H9 (cell line): ENCODE measurements at regions not wholly inside any gene's neighbourhood (a gene's known extent, or its start where the extent isn't known, plus 50 kb on each side); places are given as distances from the start of the nearest gene placed in this dataset.

Experiments used
- DNase-seq: peaks from one replicate; pipeline ENCODE4 v3.0.0-alpha.2; 2017
- H2AFZ ChIP-seq: one replicate; pipeline ENCODE4 v1.6.1; 2013; ENCODE audit warnings: mild to moderate bottlenecking, low read length, control low read depth, moderate library complexity
- H2AK5ac ChIP-seq: 2 replicates; pipeline ENCODE4 v1.6.1; 2013; ENCODE audit warnings: low read length, control low read depth, mixed read lengths; ENCODE audit not compliant: insufficient read length
- H2BK120ac ChIP-seq: one replicate; pipeline ENCODE4 v1.6.1; 2013; ENCODE audit warnings: low read depth, mild to moderate bottlenecking, low read length, control low read depth, inconsistent platforms; ENCODE audit not compliant: poor library complexity, severe bottlenecking
- H2BK12ac ChIP-seq: 2 replicates; pipeline ENCODE4 v1.6.1; 2013; ENCODE audit warnings: low read length, control low read depth, mixed read lengths, low read depth; ENCODE audit not compliant: insufficient read length
- H2BK15ac ChIP-seq: 2 replicates; pipeline ENCODE4 v1.6.1; 2013; ENCODE audit warnings: low read depth, low read length, control low read depth
- H2BK20ac ChIP-seq: one replicate; pipeline ENCODE4 v1.6.1; 2013; ENCODE audit warnings: low read depth, mild to moderate bottlenecking, low read length, control low read depth, inconsistent platforms; ENCODE audit not compliant: poor library complexity, severe bottlenecking
- H2BK5ac ChIP-seq: 2 replicates; pipeline ENCODE4 v1.6.1; 2013; ENCODE audit warnings: low read length, control low read depth, mixed read lengths; ENCODE audit not compliant: insufficient read length
- H3K14ac ChIP-seq: 2 replicates; pipeline ENCODE4 v1.6.1; 2013; ENCODE audit warnings: low read length, control low read depth; ENCODE audit not compliant: insufficient read depth
- H3K18ac ChIP-seq: 2 replicates; pipeline ENCODE4 v1.6.1; 2013; ENCODE audit warnings: low read depth, mild to moderate bottlenecking, mixed read lengths, low read length, control low read depth; ENCODE audit not compliant: insufficient read length
- H3K23ac ChIP-seq: 2 replicates; pipeline ENCODE4 v1.6.1; 2013; ENCODE audit warnings: low read length, control low read depth, mixed read lengths, low read depth; ENCODE audit not compliant: insufficient read length
- H3K23me2 ChIP-seq: 2 replicates; pipeline ENCODE4 v1.6.1; 2013; ENCODE audit warnings: low read depth, mild to moderate bottlenecking, mixed read lengths, low read length, control low read depth; ENCODE audit not compliant: insufficient read length, poor library complexity, severe bottlenecking
- H3K27ac ChIP-seq: 2 replicates; pipeline ENCODE4 v1.5.1; 2013; ENCODE audit warnings: low read length, control low read depth, mixed read lengths, low read depth; ENCODE audit not compliant: insufficient read length
- H3K27me3 ChIP-seq: 2 replicates; pipeline ENCODE4 v1.6.1; 2013; ENCODE audit warnings: low read length, control low read depth, inconsistent platforms; ENCODE audit not compliant: insufficient read depth
- H3K4ac ChIP-seq: 2 replicates; pipeline ENCODE4 v1.6.1; 2013; ENCODE audit warnings: low read depth, mild to moderate bottlenecking, control low read depth, inconsistent platforms, low read length, moderate library complexity
- H3K4me1 ChIP-seq: 2 replicates; pipeline ENCODE4 v1.6.1; 2013; ENCODE audit warnings: low read length, control low read depth, inconsistent platforms; ENCODE audit not compliant: insufficient read depth
- H3K4me2 ChIP-seq: 2 replicates; pipeline ENCODE4 v1.6.1; 2013; ENCODE audit warnings: low read length, control low read depth, mixed read lengths; ENCODE audit not compliant: insufficient read length, insufficient read depth
- H3K56ac ChIP-seq: 2 replicates; pipeline ENCODE4 v1.6.1; 2013; ENCODE audit warnings: low read depth, mild to moderate bottlenecking, mixed read lengths, low read length, control low read depth; ENCODE audit not compliant: insufficient read length
- H3K79me1 ChIP-seq: 2 replicates; pipeline ENCODE4 v1.6.1; 2013; ENCODE audit warnings: low read depth, mild to moderate bottlenecking, moderate library complexity, low read length, control low read depth, inconsistent platforms; ENCODE audit not compliant: insufficient read depth, poor library complexity, severe bottlenecking
- H3K79me2 ChIP-seq: 2 replicates; pipeline ENCODE4 v1.6.1; 2013; ENCODE audit warnings: low read length, control low read depth, inconsistent platforms; ENCODE audit not compliant: insufficient read depth
- H3K9ac ChIP-seq: 2 replicates; pipeline ENCODE4 v1.6.1; 2013; ENCODE audit warnings: low read length, control low read depth, mixed read lengths; ENCODE audit not compliant: insufficient read length; ENCODE audit errors: extremely low read depth
- H3K9me3 ChIP-seq: one replicate; pipeline ENCODE4 v1.6.1; 2013; ENCODE audit warnings: low read depth, low read length, inconsistent platforms; ENCODE audit not compliant: control insufficient read depth
- H3T11ph ChIP-seq: one replicate; pipeline ENCODE4 v1.6.1; 2013; ENCODE audit warnings: mild to moderate bottlenecking, low read length, control low read depth, inconsistent platforms
- H4K20me1 ChIP-seq: one replicate; pipeline ENCODE4 v1.6.1; 2013; ENCODE audit not compliant: control insufficient read depth, insufficient read length, insufficient read depth
- H4K5ac ChIP-seq: 2 replicates; pipeline ENCODE4 v1.6.1; 2013; ENCODE audit warnings: low read depth, mild to moderate bottlenecking, mixed read lengths, low read length, control low read depth; ENCODE audit not compliant: insufficient read length
- H4K8ac ChIP-seq: replicated peaks from 2 replicates; pipeline ENCODE4 v1.6.1; 2013; ENCODE audit warnings: low read length, control low read depth, mixed read lengths, low read depth; ENCODE audit not compliant: insufficient read length
- H4K91ac ChIP-seq: 2 replicates; pipeline ENCODE4 v1.6.1; 2013; ENCODE audit warnings: low read depth, mild to moderate bottlenecking, moderate library complexity, mixed read lengths, low read length, control low read depth; ENCODE audit not compliant: insufficient read length
- H3K27ac Mint-ChIP-seq, 3 experiments: 2 replicates in 2 of 3; 3 replicates in 1 of 3; pipeline ENCODE4 v1.8.0; 2020 to 2021; ENCODE audit warnings: mixed read lengths in 3 of 3, mild to moderate bottlenecking in 1 of 3, moderate library complexity in 1 of 3
- H3K27me3 Mint-ChIP-seq: 2 replicates; pipeline ENCODE4 v1.8.0; 2021; ENCODE audit warnings: low read depth, mild to moderate bottlenecking, moderate library complexity, mixed read lengths
- H3K36me3 Mint-ChIP-seq, 3 experiments: 2 replicates in 2 of 3; 3 replicates in 1 of 3; pipeline ENCODE4 v1.8.0; 2020 to 2021; ENCODE audit warnings: low read depth in 3 of 3, mixed read lengths in 3 of 3; ENCODE audit not compliant: insufficient read depth in 1 of 3
- H3K4me1 Mint-ChIP-seq, 2 experiments: 2 replicates each; pipeline ENCODE4 v1.8.0; 2020; ENCODE audit warnings: mixed read lengths in 2 of 2
- H3K4me3 Mint-ChIP-seq, 2 experiments: 2 replicates in 1 of 2; 3 replicates in 1 of 2; pipeline ENCODE4 v1.8.0; 2020 to 2021; ENCODE audit warnings: mild to moderate bottlenecking in 2 of 2, mixed read lengths in 2 of 2, moderate library complexity in 1 of 2
- H3K9me3 Mint-ChIP-seq, 2 experiments: 2 replicates in 1 of 2; 3 replicates in 1 of 2; pipeline ENCODE4 v1.8.0; 2020; ENCODE audit warnings: mild to moderate bottlenecking in 2 of 2, mixed read lengths in 2 of 2, moderate library complexity in 1 of 2
- CTCF ChIP-seq: fragments of 200-600 bp; sonication (generic); conservative IDR thresholded peaks from 3 replicates; pipeline ENCODE4 v1.8.0; 2021; ENCODE audit warnings: antibody characterized with exemption, mild to moderate bottlenecking
- WGBS: extraction: QIAGEN DNeasy Blood & Tissue Kit; methylation state at CpG from one replicate; pipeline ENCODE4 v1.1.7; 2013; ENCODE audit warnings: missing lambda C conversion rate, low lambda C conversion rate, mixed read lengths; ENCODE audit not compliant: insufficient read length; ENCODE audit errors: extremely low coverage; 5-methylcytosine and 5-hydroxymethylcytosine counted together

DNA sequence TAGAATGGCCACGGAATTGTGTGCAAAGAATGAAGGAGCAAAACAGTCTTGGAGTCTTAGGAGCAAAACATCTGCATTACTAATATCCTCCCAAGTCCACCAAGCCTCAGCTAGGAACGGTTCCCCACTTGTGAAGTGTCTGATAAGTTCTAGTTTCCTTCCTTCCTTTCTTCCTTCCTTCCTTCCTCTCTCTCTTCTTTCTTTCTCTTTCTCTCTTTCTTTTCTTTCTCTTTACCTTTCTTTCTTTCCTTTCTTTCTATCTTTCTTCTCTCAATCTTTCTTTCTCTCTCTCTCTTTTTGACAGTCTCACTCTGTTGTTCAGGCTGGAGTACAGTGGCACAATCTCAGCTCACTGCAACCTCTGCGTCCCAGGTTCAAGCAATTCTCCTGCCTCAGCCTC lies 160.8 kb downstream of the FOXL1 start:
- no peaks in the 10 kb centered on the region for H3K23me2 ChIP-seq
- H3K4ac ChIP-seq = no peak overlapping the region
- Mint-ChIP-seq H3K27me3 (peaks cover 21% of the 10 kb centered on the region), H3K36me3 (peaks cover 9 to 20% (median 13%) of the 10 kb centered on the region in 3 experiments), H3K4me3 (no peak overlapping the region), H3K27ac (no peak overlapping the region), H3K9me3 (peaks cover 11 to 17% of the 10 kb centered on the region in 2 experiments), H3K4me1 (peaks cover 46 to 48% of the 10 kb centered on the region in 2 experiments)
- H3K79me2 ChIP-seq = no peaks in the 10 kb centered on the region
- no peak overlapping the region for H3K23ac ChIP-seq
- no peak overlapping the region for H2BK5ac ChIP-seq
- H2BK15ac ChIP-seq = no peak overlapping the region
- H4K5ac ChIP-seq = no peak overlapping the region
- H3K27ac ChIP-seq = no peak overlapping the region
- no peaks in the 10 kb centered on the region for H4K20me1 ChIP-seq
- H3K18ac ChIP-seq = no peak overlapping the region
- no peak overlapping the region for H3T11ph ChIP-seq
- no peaks in the 10 kb centered on the region for H3K9me3 ChIP-seq
- H3K27me3 ChIP-seq = no peaks in the 10 kb centered on the region
- no peak overlapping the region for H4K91ac ChIP-seq
- no peak overlapping the region for H2BK20ac ChIP-seq
- H3K4me2 ChIP-seq = no peak overlapping the region
- H3K9ac ChIP-seq = no peak overlapping the region
- peaks cover 6% of the 10 kb centered on the region; the same call in 1 of the 2 replicates for H3K4me1 ChIP-seq
- no peak overlapping the region for H2AFZ ChIP-seq
- H3K56ac ChIP-seq = no peak overlapping the region
- H3K79me1 ChIP-seq = no peaks in the 10 kb centered on the region
- H2BK12ac ChIP-seq = no peak overlapping the region
- H4K8ac ChIP-seq = no peak overlapping the region
- no peak for DNase-seq
- WGBS = no CpG with 5 or more reads among the region's 3 CpGs
- H2BK120ac ChIP-seq = no peak overlapping the region
- H2AK5ac ChIP-seq = no peak overlapping the region
- no peak overlapping the region for H3K14ac ChIP-seq
- no peak for TF ChIP-seq CTCF
